HEK293 (cell line): ENCODE measurements at regions not wholly inside any gene's neighbourhood (a gene's known extent, or its start where the extent isn't known, plus 50 kb on each side); places are given as distances from the start of the nearest gene placed in this dataset.

Source experiments
- CTCF ChIA-PET: fragments of 350-600 bp; formaldehyde crosslinking; extraction: SDS; loops from one replicate; lab custom pipeline; 2021; ENCODE audit warnings: antibody characterized with exemption; lab: Yijun Ruan, JAX
- POLR2A ChIA-PET: fragments of 300-600 bp; formaldehyde crosslinking; extraction: SDS; loops from one replicate; lab custom pipeline; 2020; ENCODE audit warnings: antibody characterized with exemption, inconsistent platforms; lab: Yijun Ruan, JAX
- H3K27ac ChIP-seq: fragments of 200-500 bp; sonication (Bioruptor generic); 2 replicates; pipeline ENCODE4 v1.5.1; 2014; ENCODE audit warnings: low read depth, low read length, control low read depth, inconsistent platforms; ENCODE audit errors: extremely low read depth
- H3K36me3 ChIP-seq, 2 experiments: fragments of 200-500 bp in 1 of 2; sonication (Bioruptor generic) in 1 of 2; 1 replicate in 1 of 2; 2 replicates in 1 of 2; pipeline ENCODE4 v1.5.1; 2014 to 2017; ENCODE audit warnings: inconsistent platforms in 2 of 2, low read length in 2 of 2; ENCODE audit not compliant: control insufficient read depth in 2 of 2, insufficient read depth in 1 of 2
- H3K4me1 ChIP-seq: fragments of 200-500 bp; sonication (Bioruptor generic); 2 replicates; pipeline ENCODE4 v1.5.1; 2014; ENCODE audit warnings: mild to moderate bottlenecking, low read length, inconsistent platforms; ENCODE audit not compliant: control insufficient read depth, insufficient read depth
- H3K4me3 ChIP-seq: 2 replicates; pipeline ENCODE4 v1.5.1; 2011; ENCODE audit warnings: low read depth, mild to moderate bottlenecking, control low read depth, low read length, moderate library complexity
- H3K9me3 ChIP-seq: fragments of 200-500 bp; sonication (Bioruptor generic); 2 replicates; pipeline ENCODE4 v1.5.1; 2014; ENCODE audit warnings: low read depth, low read length, inconsistent platforms; ENCODE audit not compliant: control insufficient read depth, insufficient read depth
- ATF2 ChIP-seq: fragments of 450-650 bp; formaldehyde crosslinking; IDR thresholded peaks from 2 replicates; pipeline ENCODE4 v1.5.1; 2016; ENCODE audit warnings: missing biosample characterization, missing genetic modification characterization, low read depth
- IKZF3 ChIP-seq: fragments of 450-650 bp; IDR thresholded peaks from 2 replicates; pipeline ENCODE4 v1.5.0; 2018; ENCODE audit warnings: missing biosample characterization, mild to moderate bottlenecking, missing genetic modification characterization, moderate library complexity
- KLF1 ChIP-seq: fragments of 450-650 bp; formaldehyde crosslinking; IDR thresholded peaks from 2 replicates; pipeline ENCODE4 v1.5.1; 2016; ENCODE audit warnings: missing biosample characterization, missing genetic modification characterization
- KLF10 ChIP-seq: fragments of 450-650 bp; IDR thresholded peaks from 2 replicates; pipeline ENCODE4 v1.5.1; 2018; ENCODE audit warnings: missing biosample characterization, mild to moderate bottlenecking, missing genetic modification characterization
- KLF8 ChIP-seq: fragments of 450-650 bp; formaldehyde crosslinking; IDR thresholded peaks from 2 replicates; pipeline ENCODE4 v1.5.1; 2016; ENCODE audit warnings: missing biosample characterization, missing genetic modification characterization
- OSR2 ChIP-seq: fragments of 450-650 bp; formaldehyde crosslinking; IDR thresholded peaks from 2 replicates; pipeline ENCODE4 v1.5.1; 2016; ENCODE audit warnings: missing biosample characterization, missing genetic modification characterization
- SCRT1 ChIP-seq: fragments of 450-650 bp; formaldehyde crosslinking; IDR thresholded peaks from 2 replicates; pipeline ENCODE4 v1.5.1; 2016; ENCODE audit warnings: missing biosample characterization, missing genetic modification characterization, borderline replicate concordance
- WT1 ChIP-seq: fragments of 450-650 bp; formaldehyde crosslinking; IDR thresholded peaks from 2 replicates; pipeline ENCODE4 v1.5.1; 2016; ENCODE audit warnings: missing biosample characterization, missing genetic modification characterization
- ZBTB17 ChIP-seq: fragments of 450-650 bp; formaldehyde crosslinking; IDR thresholded peaks from 2 replicates; pipeline ENCODE4 v1.5.1; 2016; ENCODE audit warnings: missing biosample characterization, missing genetic modification characterization
- ZBTB21 ChIP-seq: fragments of 450-650 bp; formaldehyde crosslinking; IDR thresholded peaks from 2 replicates; pipeline ENCODE4 v1.5.1; 2017; ENCODE audit warnings: missing biosample characterization, missing genetic modification characterization
- ZBTB7A ChIP-seq: fragments of 450-650 bp; formaldehyde crosslinking; IDR thresholded peaks from 2 replicates; pipeline ENCODE4 v1.5.1; 2016; ENCODE audit warnings: low read depth, missing biosample characterization, missing genetic modification characterization
- ZFP3 ChIP-seq: fragments of 450-650 bp; formaldehyde crosslinking; IDR thresholded peaks from 2 replicates; pipeline ENCODE4 v1.5.1; 2016; ENCODE audit warnings: low read depth, missing biosample characterization, missing genetic modification characterization
- ZFP41 ChIP-seq: fragments of 450-650 bp; formaldehyde crosslinking; IDR thresholded peaks from 2 replicates; pipeline ENCODE4 v1.5.1; 2016; ENCODE audit warnings: missing biosample characterization, missing genetic modification characterization, borderline replicate concordance
- ZIC2 ChIP-seq: fragments of 450-650 bp; formaldehyde crosslinking; IDR thresholded peaks from 2 replicates; pipeline ENCODE4 v1.5.1; 2016; ENCODE audit warnings: missing biosample characterization, missing genetic modification characterization
- ZNF138 ChIP-seq: fragments of 450-650 bp; formaldehyde crosslinking; IDR thresholded peaks from 2 replicates; pipeline ENCODE4 v1.5.1; 2016; ENCODE audit warnings: missing biosample characterization, missing genetic modification characterization, borderline replicate concordance
- ZNF140 ChIP-seq: fragments of 450-650 bp; formaldehyde crosslinking; IDR thresholded peaks from 2 replicates; pipeline ENCODE4 v1.5.1; 2016; ENCODE audit warnings: missing biosample characterization, missing genetic modification characterization
- ZNF221 ChIP-seq: fragments of 450-650 bp; formaldehyde crosslinking; IDR thresholded peaks from 2 replicates; pipeline ENCODE4 v1.5.1; 2017; ENCODE audit warnings: missing biosample characterization, missing genetic modification characterization, borderline replicate concordance
- ZNF239 ChIP-seq: fragments of 450-650 bp; formaldehyde crosslinking; IDR thresholded peaks from 2 replicates; pipeline ENCODE4 v1.5.1; 2016; ENCODE audit warnings: missing biosample characterization, missing genetic modification characterization
- ZNF24 ChIP-seq: fragments of 450-650 bp; formaldehyde crosslinking; IDR thresholded peaks from 2 replicates; pipeline ENCODE4 v1.5.1; 2016; ENCODE audit warnings: missing biosample characterization, missing genetic modification characterization
- ZNF324 ChIP-seq: fragments of 450-650 bp; formaldehyde crosslinking; IDR thresholded peaks from 2 replicates; pipeline ENCODE4 v1.5.1; 2016; ENCODE audit warnings: missing biosample characterization, missing genetic modification characterization
- ZNF341 ChIP-seq: fragments of 450-650 bp; formaldehyde crosslinking; IDR thresholded peaks from 2 replicates; pipeline ENCODE4; 2016; ENCODE audit warnings: low read depth, missing biosample characterization, missing genetic modification characterization
- ZNF391 ChIP-seq: fragments of 450-650 bp; formaldehyde crosslinking; IDR thresholded peaks from 2 replicates; pipeline ENCODE4 v1.5.1; 2016; ENCODE audit warnings: low read depth, missing biosample characterization, missing genetic modification characterization, borderline replicate concordance
- ZNF416 ChIP-seq: fragments of 450-650 bp; formaldehyde crosslinking; IDR thresholded peaks from 2 replicates; pipeline ENCODE4 v1.5.1; 2016; ENCODE audit warnings: missing biosample characterization, missing genetic modification characterization
- ZNF433 ChIP-seq: fragments of 450-650 bp; formaldehyde crosslinking; IDR thresholded peaks from 2 replicates; pipeline ENCODE4 v1.5.1; 2016; ENCODE audit warnings: missing biosample characterization, missing genetic modification characterization, low read depth
- ZNF473 ChIP-seq: fragments of 450-650 bp; formaldehyde crosslinking; IDR thresholded peaks from 2 replicates; pipeline ENCODE4 v1.5.1; 2017; ENCODE audit warnings: missing biosample characterization, missing genetic modification characterization
- ZNF621 ChIP-seq: fragments of 450-650 bp; formaldehyde crosslinking; IDR thresholded peaks from 2 replicates; pipeline ENCODE4 v1.5.1; 2017; ENCODE audit warnings: missing biosample characterization, missing genetic modification characterization
- ZNF623 ChIP-seq: fragments of 450-650 bp; formaldehyde crosslinking; IDR thresholded peaks from 2 replicates; pipeline ENCODE4 v1.5.1; 2016; ENCODE audit warnings: missing biosample characterization, missing genetic modification characterization
- ZNF658 ChIP-seq: fragments of 450-650 bp; formaldehyde crosslinking; IDR thresholded peaks from 2 replicates; pipeline ENCODE4; 2016; ENCODE audit warnings: missing biosample characterization, missing genetic modification characterization
- ZNF664 ChIP-seq: fragments of 450-650 bp; formaldehyde crosslinking; IDR thresholded peaks from 2 replicates; pipeline ENCODE4 v1.5.1; 2016; ENCODE audit warnings: missing biosample characterization, missing genetic modification characterization
- ZNF76 ChIP-seq: fragments of 450-650 bp; formaldehyde crosslinking; IDR thresholded peaks from 2 replicates; pipeline ENCODE4; 2016; ENCODE audit warnings: low read depth, missing biosample characterization, missing genetic modification characterization, borderline replicate concordance
- ZNF837 ChIP-seq: fragments of 450-650 bp; formaldehyde crosslinking; IDR thresholded peaks from 2 replicates; pipeline ENCODE4 v1.5.1; 2016; ENCODE audit warnings: missing biosample characterization, missing genetic modification characterization
- ZSCAN16 ChIP-seq: fragments of 450-650 bp; formaldehyde crosslinking; IDR thresholded peaks from 2 replicates; pipeline ENCODE4 v1.5.1; 2016; ENCODE audit warnings: missing biosample characterization, missing genetic modification characterization
- TF ChIP-seq, protein P1 (sequence below): fragments of 450-650 bp; formaldehyde crosslinking; IDR thresholded peaks from 2 replicates; pipeline ENCODE4 v1.5.1; 2016; ENCODE audit warnings: missing biosample characterization, missing genetic modification characterization
- TF ChIP-seq, protein P2 (sequence below): fragments of 450-650 bp; formaldehyde crosslinking; IDR thresholded peaks from 2 replicates; pipeline ENCODE4 v1.5.1; 2016; ENCODE audit warnings: missing biosample characterization, missing genetic modification characterization

- no peak for TF ChIP-seq ZNF621 (tag by site-specific recombination)
- TF ChIP-seq, protein P1, sequence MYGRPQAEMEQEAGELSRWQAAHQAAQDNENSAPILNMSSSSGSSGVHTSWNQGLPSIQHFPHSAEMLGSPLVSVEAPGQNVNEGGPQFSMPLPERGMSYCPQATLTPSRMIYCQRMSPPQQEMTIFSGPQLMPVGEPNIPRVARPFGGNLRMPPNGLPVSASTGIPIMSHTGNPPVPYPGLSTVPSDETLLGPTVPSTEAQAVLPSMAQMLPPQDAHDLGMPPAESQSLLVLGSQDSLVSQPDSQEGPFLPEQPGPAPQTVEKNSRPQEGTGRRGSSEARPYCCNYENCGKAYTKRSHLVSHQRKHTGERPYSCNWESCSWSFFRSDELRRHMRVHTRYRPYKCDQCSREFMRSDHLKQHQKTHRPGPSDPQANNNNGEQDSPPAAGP = no peak
- no peak for TF ChIP-seq KLF8 (tag by site-specific recombination)
- no peak for TF ChIP-seq ZNF341 (tag by site-specific recombination)
- TF ChIP-seq ZNF140 (tag by site-specific recombination) = no peak
- no peak for TF ChIP-seq ZNF76
Observed at GRCh38 chr11:109749476-109749875, 327.5 kb downstream of the C11orf87 start (continued).

- ChIA-PET CTCF (no interaction called here), POLR2A (no interaction called here)
Observed at GRCh38 chr11:109750964-109751363, 329.0 kb downstream of the C11orf87 start.

GRCh38 chr11:109752212-109752825 is 330.3 kb downstream of the C11orf87 start:
- CTCF ChIA-PET = no interaction called here

More at GRCh38 chr11:109750964-109751363, 329.0 kb downstream of the C11orf87 start:
- Histone ChIP-seq H3K27ac (no peak overlapping the region), H3K4me1 (no peaks in the 10 kb centered on the region), H3K4me3 (no peak overlapping the region), H3K36me3 (no peaks in the 10 kb centered on the region), H3K9me3 (no peaks in the 10 kb centered on the region)
- TF ChIP-seq ZNF658 (tag by site-specific recombination) (no peak), ZNF837 (tag by site-specific recombination) (no peak), ZNF473 (tag by site-specific recombination) (no peak), ZNF433 (no peak), ZNF416 (tag by site-specific recombination) (no peak), ZBTB17 (tag by site-specific recombination) (no peak), ZIC2 (tag by site-specific recombination) (no peak), SCRT1 (tag by site-specific recombination) (no peak), ZNF221 (tag by site-specific recombination) (no peak), ZSCAN16 (tag by site-specific recombination) (no peak), ZFP41 (tag by site-specific recombination) (no peak), KLF1 (no peak), ATF2 (tag by site-specific recombination) (no peak)

More at GRCh38 chr11:109752212-109752825, 330.3 kb downstream of the C11orf87 start:
- no peaks in the 10 kb centered on the region for H3K4me1 ChIP-seq
- H3K4me3 ChIP-seq = no peak overlapping the region
- H3K9me3 ChIP-seq = no peaks in the 10 kb centered on the region
- no peak overlapping the region for H3K27ac ChIP-seq
- no peak for TF ChIP-seq ZNF664 (tag by site-specific recombination)
- no peak for TF ChIP-seq ZNF138 (tag by site-specific recombination)
- no peak for TF ChIP-seq ZBTB21
- TF ChIP-seq OSR2 (tag by site-specific recombination) = no peak
- TF ChIP-seq ZFP3 (tag by site-specific recombination) = no peak
- TF ChIP-seq ZNF391 (tag by site-specific recombination) = no peak
- no peak for TF ChIP-seq WT1 (tag by site-specific recombination)
- no peak for TF ChIP-seq ZBTB7A (tag by site-specific recombination)
- TF ChIP-seq KLF8 (tag by site-specific recombination) = no peak
- TF ChIP-seq ZNF324 (tag by site-specific recombination) = no peak
- TF ChIP-seq IKZF3 (tag by site-specific recombination) = no peak
- no peak for TF ChIP-seq ZNF239 (tag by site-specific recombination)
- no peak for TF ChIP-seq ZNF416 (tag by site-specific recombination)
- TF ChIP-seq KLF10 (tag by site-specific recombination) = no peak
- no peak for TF ChIP-seq ZNF623 (tag by site-specific recombination)
- no peak for TF ChIP-seq ZNF24 (tag by site-specific recombination)
- no peak for TF ChIP-seq KLF1
- TF ChIP-seq, protein P2, sequence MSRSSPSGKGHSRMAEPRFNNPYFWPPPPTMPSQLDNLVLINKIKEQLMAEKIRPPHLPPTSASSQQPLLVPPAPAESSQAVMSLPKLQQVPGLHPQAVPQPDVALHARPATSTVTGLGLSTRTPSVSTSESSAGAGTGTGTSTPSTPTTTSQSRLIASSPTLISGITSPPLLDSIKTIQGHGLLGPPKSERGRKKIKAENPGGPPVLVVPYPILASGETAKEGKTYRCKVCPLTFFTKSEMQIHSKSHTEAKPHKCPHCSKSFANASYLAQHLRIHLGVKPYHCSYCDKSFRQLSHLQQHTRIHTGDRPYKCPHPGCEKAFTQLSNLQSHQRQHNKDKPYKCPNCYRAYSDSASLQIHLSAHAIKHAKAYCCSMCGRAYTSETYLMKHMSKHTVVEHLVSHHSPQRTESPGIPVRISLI (tag by site-specific recombination) = no peak
- no peak for TF ChIP-seq ZNF658 (tag by site-specific recombination)
- POLR2A ChIA-PET = no interaction called here
- no peaks in the 10 kb centered on the region for H3K36me3 ChIP-seq
